ENCODE measurements at regions not wholly inside any gene's neighbourhood (a gene's known extent, or its start where the extent isn't known, plus 50 kb on each side); places are given as distances from the start of the nearest gene placed in this dataset.
"Not testable (repeated sequence)": the region's sequence is repeated elsewhere in the genome, so short reads cannot be mapped to it uniquely, and the experiment has no call there.

DNA sequence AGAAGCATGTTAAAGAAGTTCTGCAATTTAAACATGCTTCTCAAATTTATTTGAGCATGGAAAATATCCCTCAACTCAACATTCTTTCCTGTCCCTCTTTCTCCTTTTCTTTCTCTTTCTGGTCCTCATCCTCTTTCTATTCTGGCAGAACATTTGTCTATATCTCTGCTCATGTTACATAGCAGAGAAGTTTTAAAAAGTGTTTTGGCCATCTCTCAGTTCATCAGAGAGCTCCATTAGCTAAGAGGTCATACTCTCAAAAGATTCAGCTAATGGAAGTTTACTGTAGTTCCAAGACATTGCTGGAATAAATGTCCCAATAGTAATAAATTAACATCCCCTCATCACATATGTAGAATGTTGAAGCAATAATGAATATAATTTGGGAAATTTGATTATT, 53.5 kb downstream of the XCL2 start:
- no peak for DNase-seq
- intact Hi-C loops (cut with DNase I), result no loop called here
- Histone ChIP-seq H3K4me3 (no peak overlapping the region), H3K4me1 (replicated peaks in 1 of 2) (peaks cover 0 to 8% of the 10 kb centered on the region in 2 donors), H3K9me3 (replicated peaks in 1 of 3) (no peaks in the 10 kb centered on the region), H3K36me3 (replicated peaks in 1 of 2) (no peaks in the 10 kb centered on the region), H3K27ac (no peak overlapping the region), H3K27me3 (no peaks in the 10 kb centered on the region)
- TF ChIP-seq, protein P1, sequence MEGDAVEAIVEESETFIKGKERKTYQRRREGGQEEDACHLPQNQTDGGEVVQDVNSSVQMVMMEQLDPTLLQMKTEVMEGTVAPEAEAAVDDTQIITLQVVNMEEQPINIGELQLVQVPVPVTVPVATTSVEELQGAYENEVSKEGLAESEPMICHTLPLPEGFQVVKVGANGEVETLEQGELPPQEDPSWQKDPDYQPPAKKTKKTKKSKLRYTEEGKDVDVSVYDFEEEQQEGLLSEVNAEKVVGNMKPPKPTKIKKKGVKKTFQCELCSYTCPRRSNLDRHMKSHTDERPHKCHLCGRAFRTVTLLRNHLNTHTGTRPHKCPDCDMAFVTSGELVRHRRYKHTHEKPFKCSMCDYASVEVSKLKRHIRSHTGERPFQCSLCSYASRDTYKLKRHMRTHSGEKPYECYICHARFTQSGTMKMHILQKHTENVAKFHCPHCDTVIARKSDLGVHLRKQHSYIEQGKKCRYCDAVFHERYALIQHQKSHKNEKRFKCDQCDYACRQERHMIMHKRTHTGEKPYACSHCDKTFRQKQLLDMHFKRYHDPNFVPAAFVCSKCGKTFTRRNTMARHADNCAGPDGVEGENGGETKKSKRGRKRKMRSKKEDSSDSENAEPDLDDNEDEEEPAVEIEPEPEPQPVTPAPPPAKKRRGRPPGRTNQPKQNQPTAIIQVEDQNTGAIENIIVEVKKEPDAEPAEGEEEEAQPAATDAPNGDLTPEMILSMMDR (IDR thresholded peaks at IDR 0.05), result no peak
- no peak for TF ChIP-seq POLR2A (IDR thresholded peaks at IDR 0.05)

DNA sequence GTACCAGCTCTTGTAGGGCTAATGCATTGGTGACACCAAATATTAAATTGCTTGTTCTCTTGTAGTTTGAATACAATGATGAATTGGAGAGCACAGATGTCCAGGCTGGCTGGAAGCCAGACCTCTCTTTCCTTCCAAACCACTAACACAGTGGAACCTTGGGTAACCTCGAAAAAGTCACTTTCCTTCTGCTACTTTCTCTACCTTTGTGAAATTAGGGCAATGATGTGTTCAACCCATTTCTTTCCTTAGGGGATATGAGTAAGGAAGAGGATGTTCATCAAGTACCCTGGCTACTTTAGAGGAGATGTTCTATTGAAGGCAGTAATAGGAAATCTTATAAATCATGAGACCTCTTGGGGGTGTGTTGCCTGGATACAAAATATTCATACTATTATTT, 55.7 kb downstream of the XCL2 start:
- Histone ChIP-seq H3K27me3 (no peaks in the 10 kb centered on the region), H3K4me3 (no peak overlapping the region), H3K9me3 (replicated peaks in 1 of 3) (no peaks in the 10 kb centered on the region), H3K36me3 (replicated peaks in 1 of 2) (no peaks in the 10 kb centered on the region), H3K27ac (no peak overlapping the region), H3K4me1 (replicated peaks in 1 of 2) (peaks cover 0 to 19% of the 10 kb centered on the region in 2 donors)
- WGBS, 4 donors, result 4 to 17% (median 6%) methylated on average over 1 of the region's 1 CpG
- peak in 5 of 7 donors; percentile 45 to 82 (median 62) for DNase-seq
- intact Hi-C loops (cut with DNase I), result no loop called here
- TF ChIP-seq, protein P1 (IDR thresholded peaks at IDR 0.05), result no peak
- no peak for TF ChIP-seq POLR2A (IDR thresholded peaks at IDR 0.05)

DNA sequence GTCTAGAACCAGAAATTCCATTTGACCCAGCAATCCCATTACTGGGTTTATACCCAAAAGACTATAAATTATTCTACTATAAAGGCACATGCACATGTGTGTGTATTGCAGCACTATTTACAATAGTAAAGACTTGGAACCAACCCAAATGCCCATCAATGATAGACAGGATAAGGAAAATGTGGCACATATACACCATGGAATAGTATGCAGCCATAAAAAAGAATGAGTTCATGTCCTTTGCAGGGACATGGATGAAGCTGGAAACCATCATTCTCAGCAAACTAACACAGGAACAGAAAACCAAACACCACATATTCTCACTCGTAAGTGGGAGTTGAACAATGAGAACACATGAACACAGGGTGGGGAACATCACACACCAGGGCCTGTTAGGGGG, 57.0 kb downstream of the XCL2 start:
- H3K36me3 ChIP-seq (replicated peaks in 1 of 2); H3K9me3 ChIP-seq (replicated peaks in 1 of 3); H3K27me3 ChIP-seq; intact Hi-C loops (cut with DNase I); H3K27ac ChIP-seq; DNase-seq; H3K4me3 ChIP-seq: not testable (repeated sequence)
- 81 to 100% (median 91%) methylated on average over 1 of the region's 1 CpG for WGBS, 4 donors
- peaks cover 0 to 25% of the 10 kb centered on the region in 2 donors for H3K4me1 ChIP-seq (replicated peaks in 1 of 2)

DNA sequence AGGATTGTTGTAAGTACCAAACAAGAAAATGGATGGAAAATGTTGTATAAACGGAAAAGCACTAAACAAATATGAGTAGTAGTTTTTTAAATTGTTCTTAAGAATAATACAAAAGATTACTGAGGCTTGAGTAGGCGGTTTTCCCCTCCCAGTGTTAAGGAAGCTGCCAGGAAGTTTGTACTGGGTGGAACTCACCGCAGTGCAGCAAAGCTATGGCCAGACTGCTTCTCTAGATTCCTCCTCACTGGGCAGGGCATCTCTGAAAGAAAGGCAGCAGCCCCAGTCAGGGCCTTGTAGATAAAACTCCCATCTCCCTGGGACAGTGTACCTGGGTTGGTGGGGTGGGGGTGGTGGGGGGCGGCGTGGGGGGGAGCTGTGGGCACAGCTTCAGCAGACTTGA, 58.7 kb downstream of the XCL2 start:
- DNase-seq, result no peak
- no peak for TF ChIP-seq POLR2A (IDR thresholded peaks at IDR 0.05)
- TF ChIP-seq, protein P1 (IDR thresholded peaks at IDR 0.05), result no peak
- no peak overlapping the region for H3K27ac ChIP-seq
- H3K4me3 ChIP-seq, result no peak overlapping the region
- WGBS, 4 donors, result 42 to 66% (median 51%) methylated on average over 3 to 5 of the region's 5 CpGs
- no peaks in the 10 kb centered on the region for H3K9me3 ChIP-seq (replicated peaks in 1 of 3)
- intact Hi-C loops (cut with DNase I), result no loop called here
- peaks cover 0 to 25% of the 10 kb centered on the region in 2 donors for H3K4me1 ChIP-seq (replicated peaks in 1 of 2)
- H3K36me3 ChIP-seq (replicated peaks in 1 of 2), result no peaks in the 10 kb centered on the region
- H3K27me3 ChIP-seq, result no peaks in the 10 kb centered on the region

DNA sequence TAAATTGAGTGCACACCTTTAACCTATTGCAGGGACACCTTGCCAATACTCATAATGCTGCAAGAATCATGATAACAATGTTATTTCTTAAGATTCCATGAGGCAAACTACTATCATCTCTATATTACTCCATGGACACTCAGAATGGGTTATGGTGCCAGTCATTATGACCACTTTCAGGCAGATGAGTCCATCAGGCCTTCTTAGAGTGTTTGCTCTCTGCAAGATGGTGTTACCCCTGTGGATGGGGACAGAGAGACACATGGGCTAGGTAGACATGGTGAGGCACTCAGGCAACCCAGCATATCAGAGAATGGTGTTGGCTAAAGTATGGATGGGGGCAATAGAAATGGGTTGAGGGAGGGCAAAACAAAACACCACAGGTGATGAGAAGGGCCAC, 59.7 kb downstream of the XCL2 start:
- Histone ChIP-seq H3K27me3 (no peaks in the 10 kb centered on the region), H3K4me1 (replicated peaks in 1 of 2) (peaks cover 0 to 25% of the 10 kb centered on the region in 2 donors), H3K9me3 (replicated peaks in 1 of 3) (no peaks in the 10 kb centered on the region), H3K4me3 (no peak overlapping the region), H3K36me3 (replicated peaks in 1 of 2) (no peaks in the 10 kb centered on the region), H3K27ac (peak overlapping the region in 1 of 5 donors; percentile 54)
- DNase-seq, result no peak
- intact Hi-C loops (cut with DNase I), result no loop called here
- TF ChIP-seq, protein P1 (IDR thresholded peaks at IDR 0.05), result no peak
- TF ChIP-seq POLR2A (IDR thresholded peaks at IDR 0.05), result no peak

Data from adrenal gland (tissue), 9 donors.